Sigmoid colon (tissue), 6 donors: ENCODE measurements at regions not wholly inside any gene's neighbourhood (a gene's known extent, or its start where the extent isn't known, plus 50 kb on each side); places are given as distances from the start of the nearest gene placed in this dataset.

Source experiments
- DNase-seq: peaks from one replicate; pipeline ENCODE4 v3.0.0-alpha.2; 2019
- H3K27ac ChIP-seq, 4 donors: fragments of 200-600 bp; sonication (generic); one replicate each; pipeline ENCODE4 v1.5.1; 2016 to 2019; ENCODE audit warnings: mild to moderate bottlenecking in 1 of 4
- H3K27me3 ChIP-seq, 3 donors: fragments of 200-600 bp; sonication (generic); one replicate each; pipeline ENCODE4 v1.5.1; 2019; ENCODE audit warnings: mild to moderate bottlenecking in 1 of 3
- H3K36me3 ChIP-seq, 4 donors: fragments of 200-600 bp; sonication (generic); one replicate each; pipeline ENCODE4 v1.5.1; 2016 to 2019
- H3K4me1 ChIP-seq, 4 donors: fragments of 200-600 bp; sonication (generic); one replicate each; pipeline ENCODE4 v1.5.1; 2017 to 2019
- H3K4me3 ChIP-seq, 4 donors: fragments of 200-600 bp; sonication (generic); one replicate each; pipeline ENCODE4 v1.5.1; 2017 to 2019; ENCODE audit warnings: mild to moderate bottlenecking in 2 of 4, moderate library complexity in 1 of 4
- H3K9me3 ChIP-seq, 4 donors: fragments of 200-600 bp in 3 of 4; sonication (generic) in 3 of 4; one replicate each; pipeline versions ENCODE4 v1.5.1 to v1.6.1; 2013 to 2019
- CTCF ChIP-seq, 4 experiments: fragments of 450-650 bp in 3 of 4; fragments of 200-600 bp in 1 of 4; IDR thresholded peaks; one replicate each; pipeline ENCODE4 v1.5.1; 2016 to 2019; ENCODE audit warnings: antibody characterized with exemption in 4 of 4, mild to moderate bottlenecking in 3 of 4, moderate library complexity in 2 of 4
- EP300 ChIP-seq, 4 donors: sonication (generic); formaldehyde crosslinking; IDR thresholded peaks; one replicate each; pipeline ENCODE4 v1.6.1; 2017; ENCODE audit warnings: antibody characterized with exemption in 4 of 4
- POLR2A ChIP-seq, 2 donors: fragments of 450-650 bp; IDR thresholded peaks; one replicate each; pipeline ENCODE4 v1.6.1; 2016; ENCODE audit warnings: antibody characterized with exemption in 2 of 2, mild to moderate bottlenecking in 2 of 2, moderate library complexity in 2 of 2
- POLR2AphosphoS5 ChIP-seq, 4 donors: sonication (generic); formaldehyde crosslinking; IDR thresholded peaks; one replicate each; pipeline ENCODE4 v1.6.1; 2017; ENCODE audit warnings: antibody characterized with exemption in 4 of 4
- WGBS, 2 donors: extraction: QIAGEN DNeasy Blood & Tissue Kit; methylation state at CpG; one replicate each; pipeline ENCODE4 v1.1.7; 2013; 5-methylcytosine and 5-hydroxymethylcytosine counted together
- intact Hi-C: fragments of 100-400 bp; cut with DNase I; formaldehyde crosslinking; loops from one replicate; pipeline ENCODE4 v1.15.1; 2023
- donor health status: healthy with polysubstance abuse.
- donor health status: healthy.

DNA sequence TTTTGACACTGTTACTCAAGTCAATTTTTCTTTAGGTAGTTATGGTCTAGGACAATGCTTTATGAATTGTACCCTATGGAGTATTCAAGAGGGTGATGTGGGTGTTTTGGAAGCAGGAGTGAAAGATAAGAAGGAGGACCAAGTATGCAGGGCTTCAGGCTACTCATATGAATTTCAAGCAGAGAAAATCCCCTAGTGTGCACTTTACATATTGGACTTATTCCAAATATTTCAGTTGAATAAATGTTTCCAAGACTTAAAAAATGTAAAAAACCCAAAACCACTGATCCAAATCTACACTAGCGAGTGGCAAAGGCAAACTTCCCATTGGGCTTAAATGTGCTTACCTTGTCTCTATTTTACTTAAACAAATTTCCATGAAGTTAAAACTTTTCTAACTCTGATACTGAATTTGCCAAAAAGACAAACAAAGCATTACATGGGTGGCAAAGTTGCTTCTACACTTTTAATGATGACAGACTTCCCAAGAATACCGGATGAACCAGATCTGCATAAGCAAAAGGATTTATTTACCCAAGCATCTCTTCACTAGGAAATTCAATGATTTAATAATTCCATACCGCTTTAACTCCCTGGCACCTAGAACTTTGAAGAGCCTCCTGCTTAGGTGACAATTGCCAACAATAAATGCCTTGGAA, 1233.5 kb upstream of the NXPH2 start:
- no peak for TF ChIP-seq EP300 (IDR thresholded peaks at IDR 0.05)
- TF ChIP-seq POLR2AphosphoS5 (IDR thresholded peaks at IDR 0.05) = no peak
- TF ChIP-seq CTCF (IDR thresholded peaks at IDR 0.05) = no peak
- TF ChIP-seq POLR2A (IDR thresholded peaks at IDR 0.05) = no peak
- no peaks in the 10 kb centered on the region for H3K4me1 ChIP-seq
- H3K27me3 ChIP-seq = no peaks in the 10 kb centered on the region
- no peak overlapping the region for H3K4me3 ChIP-seq
- intact Hi-C loops = no loop called here
- WGBS, 2 donors = 82% methylated on average over 3 of the region's 3 CpGs
- no peaks in the 10 kb centered on the region for H3K9me3 ChIP-seq
- DNase-seq = no peak
- no peak overlapping the region for H3K27ac ChIP-seq
- no peaks in the 10 kb centered on the region for H3K36me3 ChIP-seq

DNA sequence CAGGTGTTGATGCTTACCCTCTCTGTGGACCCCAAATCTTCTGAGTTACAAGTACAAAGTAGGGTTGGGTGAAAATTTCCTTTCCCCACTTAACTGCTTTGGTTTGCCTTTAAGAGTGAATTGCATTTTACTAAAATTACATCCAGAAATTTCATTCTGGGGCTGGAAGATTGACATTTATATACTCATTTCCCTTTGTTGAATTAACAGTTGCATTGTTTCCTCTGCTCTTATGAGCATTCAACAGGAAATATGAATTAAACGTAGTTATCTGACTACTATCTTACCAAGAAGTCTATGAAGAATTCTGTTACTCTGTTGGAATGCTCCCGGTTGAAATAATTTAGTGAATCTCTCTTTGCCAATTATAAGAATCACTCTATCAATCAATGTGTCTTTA, 1231.1 kb upstream of the NXPH2 start:
- no peaks in the 10 kb centered on the region for H3K4me1 ChIP-seq
- H3K27me3 ChIP-seq = no peaks in the 10 kb centered on the region
- 74 to 77% methylated on average over 2 of the region's 2 CpGs for WGBS, 2 donors
- H3K4me3 ChIP-seq = no peak overlapping the region
- no peaks in the 10 kb centered on the region for H3K36me3 ChIP-seq
- TF ChIP-seq CTCF (IDR thresholded peaks at IDR 0.05) = no peak
- no peak for TF ChIP-seq POLR2A (IDR thresholded peaks at IDR 0.05)
- no peaks in the 10 kb centered on the region for H3K9me3 ChIP-seq
- intact Hi-C loops = no loop called here
- no peak for DNase-seq
- no peak overlapping the region for H3K27ac ChIP-seq

DNA sequence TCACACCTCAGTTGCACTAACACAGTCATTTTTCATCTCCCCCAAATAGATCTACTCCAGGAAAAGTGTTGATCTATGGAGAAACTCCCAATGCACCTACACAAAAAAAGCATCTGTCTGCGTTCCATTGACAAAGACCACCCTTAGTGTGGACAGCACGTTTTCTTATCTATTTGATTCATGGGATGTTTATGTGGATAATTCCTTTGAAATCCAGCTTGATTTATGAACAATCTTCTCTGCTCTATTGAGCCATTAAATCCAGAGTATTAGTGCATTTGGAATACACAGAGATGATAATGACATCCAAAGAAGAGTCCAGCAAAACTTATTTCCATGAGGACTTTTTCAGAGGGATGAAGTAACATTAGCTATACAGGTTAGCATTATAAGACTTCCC, 1221.9 kb upstream of the NXPH2 start:
- Histone ChIP-seq H3K9me3 (peaks cover 0 to 2% (median 0%) of the 10 kb centered on the region in 4 donors), H3K36me3 (no peaks in the 10 kb centered on the region), H3K27ac (no peak overlapping the region), H3K4me1 (no peaks in the 10 kb centered on the region), H3K4me3 (no peak overlapping the region), H3K27me3 (no peaks in the 10 kb centered on the region)
- DNase-seq = no peak
- TF ChIP-seq POLR2AphosphoS5 (IDR thresholded peaks at IDR 0.05) (no peak), POLR2A (IDR thresholded peaks at IDR 0.05) (no peak), EP300 (IDR thresholded peaks at IDR 0.05) (no peak), CTCF (IDR thresholded peaks at IDR 0.05) (no peak)
- intact Hi-C loops = no loop called here
- WGBS, 2 donors = 51 to 58% methylated on average over 2 of the region's 2 CpGs

DNA sequence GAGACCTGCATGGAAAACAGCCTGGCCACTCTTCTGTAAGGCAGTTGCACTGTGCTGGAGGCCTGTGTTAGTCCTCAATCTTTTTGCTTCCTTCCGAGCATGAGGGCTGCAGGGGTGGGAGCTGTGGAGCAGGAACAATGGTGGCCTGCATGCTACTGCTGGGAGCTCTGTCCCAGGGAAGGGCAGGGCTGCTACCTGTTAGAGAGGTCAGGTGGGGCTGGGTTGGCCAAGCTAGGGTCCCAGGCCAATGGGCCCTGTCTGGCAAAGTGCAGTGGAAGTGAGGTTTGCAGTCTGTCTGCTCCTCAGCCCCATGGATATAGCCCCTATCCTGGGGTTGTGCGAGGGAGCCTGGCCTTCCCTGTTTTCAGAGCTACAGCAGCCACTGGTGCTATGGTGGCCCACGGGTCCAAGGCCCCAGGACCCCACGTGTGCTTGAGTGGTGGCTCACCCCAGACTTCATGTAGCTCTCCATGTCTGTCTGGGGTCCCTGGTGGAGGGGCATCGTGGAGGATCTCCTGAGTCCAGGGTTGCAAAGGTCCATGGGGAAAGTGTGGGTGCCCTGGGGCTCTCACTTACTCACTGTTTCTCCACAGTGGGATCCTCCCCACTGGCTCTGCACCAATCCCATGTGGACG, 1212.6 kb upstream of the NXPH2 start:
- TF ChIP-seq POLR2AphosphoS5 (IDR thresholded peaks at IDR 0.05) = no peak
- no peak for TF ChIP-seq CTCF (IDR thresholded peaks at IDR 0.05)
- no peak for TF ChIP-seq POLR2A (IDR thresholded peaks at IDR 0.05)
- no peak for TF ChIP-seq EP300 (IDR thresholded peaks at IDR 0.05)
- Histone ChIP-seq H3K27me3 (no peaks in the 10 kb centered on the region), H3K9me3 (no peaks in the 10 kb centered on the region), H3K27ac (no peak overlapping the region), H3K36me3 (no peaks in the 10 kb centered on the region), H3K4me1 (no peaks in the 10 kb centered on the region), H3K4me3 (no peak overlapping the region)
- intact Hi-C loops = no loop called here
- 87 to 90% methylated on average over 6 of the region's 6 CpGs for WGBS, 2 donors
- DNase-seq = no peak

DNA sequence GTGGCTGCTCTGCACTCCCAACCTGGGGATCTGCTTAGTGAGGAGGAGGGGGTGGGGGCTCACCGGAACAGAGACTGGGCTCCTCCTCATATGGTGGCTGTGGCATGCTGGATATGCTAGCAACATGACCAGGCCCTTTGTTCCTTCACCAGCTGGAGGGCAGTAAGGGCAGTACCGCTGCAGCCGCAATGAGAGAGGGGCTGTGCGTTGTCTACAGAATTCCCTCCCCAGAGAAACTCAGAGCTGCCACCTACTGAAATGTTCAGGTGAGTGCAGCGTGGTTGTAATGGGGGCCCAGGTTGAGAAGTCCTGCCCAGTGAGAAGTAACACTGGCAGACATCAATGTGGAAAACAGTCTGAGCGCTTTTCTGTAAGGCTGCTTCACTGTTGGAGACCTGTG, 1211.9 kb upstream of the NXPH2 start:
- H3K27ac ChIP-seq = no peak overlapping the region
- no peaks in the 10 kb centered on the region for H3K27me3 ChIP-seq
- intact Hi-C loops = no loop called here
- DNase-seq = no peak
- no peaks in the 10 kb centered on the region for H3K36me3 ChIP-seq
- TF ChIP-seq CTCF (IDR thresholded peaks at IDR 0.05) (no peak), POLR2A (IDR thresholded peaks at IDR 0.05) (no peak), EP300 (IDR thresholded peaks at IDR 0.05) (no peak), POLR2AphosphoS5 (IDR thresholded peaks at IDR 0.05) (no peak)
- H3K9me3 ChIP-seq = no peaks in the 10 kb centered on the region
- H3K4me1 ChIP-seq = no peaks in the 10 kb centered on the region
- no peak overlapping the region for H3K4me3 ChIP-seq
- 88 to 90% methylated on average over 6 of the region's 6 CpGs for WGBS, 2 donors
